HG03064 (cell line): ENCODE measurements at regions not wholly inside any gene's neighbourhood (a gene's known extent, or its start where the extent isn't known, plus 50 kb on each side); places are given as distances from the start of the nearest gene placed in this dataset.
"Not testable (repeated sequence)": the region's sequence is repeated elsewhere in the genome, so short reads cannot be mapped to it uniquely, and the experiment has no call there.

Source experiments
- ATAC-seq: cut with Tn5 transposase; IDR thresholded peaks from one replicate; pipeline ENCODE4 v1.9.1; 2021; ENCODE audit warnings: low read depth; ENCODE audit not compliant: unreplicated experiment

DNA sequence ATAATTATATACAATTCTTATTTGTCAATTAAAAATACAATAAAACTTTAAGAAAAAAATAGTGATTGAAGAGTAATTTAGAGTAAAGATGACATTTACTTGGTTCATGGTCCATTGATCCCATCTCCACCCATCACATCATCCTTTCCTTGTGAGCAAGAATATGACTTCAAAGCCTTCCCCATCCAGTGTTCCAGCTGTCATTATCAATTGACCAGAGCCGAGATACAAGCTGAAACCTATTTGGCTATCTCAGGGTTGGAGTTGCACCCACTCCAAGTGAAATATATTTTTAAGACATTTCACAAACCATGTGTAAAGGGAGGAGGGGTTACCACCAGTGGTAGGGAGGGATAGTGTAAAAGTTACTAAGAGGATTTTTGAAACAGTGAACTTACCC, 428.9 kb upstream of the C1orf87 start:
- ATAC-seq: no peak

DNA sequence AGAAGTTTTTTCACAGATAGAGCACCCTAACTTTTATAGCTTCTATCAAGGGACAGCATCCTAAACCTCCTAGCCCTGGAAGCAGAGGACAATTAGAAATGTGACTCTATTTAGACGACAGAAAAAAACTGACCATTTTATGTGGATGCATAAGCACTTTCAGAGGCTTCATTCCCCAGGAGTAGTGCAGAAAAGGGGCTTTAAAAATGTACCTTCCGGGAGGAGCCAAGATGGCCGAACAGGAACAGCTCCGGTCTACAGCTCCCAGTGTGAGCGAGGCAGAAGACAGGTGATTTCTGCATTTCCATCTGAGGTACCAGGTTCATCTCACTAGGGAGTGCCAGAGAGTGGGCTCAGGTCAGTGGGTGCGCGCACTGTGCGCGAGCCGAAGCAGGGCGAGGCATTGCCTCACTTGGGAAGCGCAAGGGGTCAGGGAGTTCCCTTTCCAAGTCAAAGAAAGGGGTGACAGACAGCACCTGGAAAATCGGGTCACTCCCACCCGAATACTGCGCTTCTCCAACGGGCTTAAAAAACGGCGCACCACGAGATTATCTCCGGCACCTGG, 416.4 kb upstream of the C1orf87 start:
- ATAC-seq: not testable (repeated sequence)

DNA sequence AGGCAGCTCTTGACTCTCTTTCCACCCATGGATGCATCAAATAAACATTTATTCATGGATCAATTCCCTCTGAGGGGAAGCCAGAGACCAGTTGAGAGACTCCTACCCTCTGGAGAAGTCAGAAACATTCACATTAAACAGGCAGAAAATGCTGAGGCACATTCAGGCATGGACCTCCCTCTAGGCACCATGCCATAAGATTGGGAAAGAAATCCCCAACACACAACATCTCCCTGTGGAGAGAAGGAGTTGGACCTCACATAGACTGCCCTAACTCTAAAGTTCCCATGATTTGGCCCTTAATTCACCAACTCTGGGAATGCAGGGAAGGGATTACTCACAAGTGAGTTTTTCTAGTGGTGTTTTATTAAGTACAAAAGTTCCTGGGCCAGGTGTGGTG, 415.3 kb upstream of the C1orf87 start:
- no peak for ATAC-seq

DNA sequence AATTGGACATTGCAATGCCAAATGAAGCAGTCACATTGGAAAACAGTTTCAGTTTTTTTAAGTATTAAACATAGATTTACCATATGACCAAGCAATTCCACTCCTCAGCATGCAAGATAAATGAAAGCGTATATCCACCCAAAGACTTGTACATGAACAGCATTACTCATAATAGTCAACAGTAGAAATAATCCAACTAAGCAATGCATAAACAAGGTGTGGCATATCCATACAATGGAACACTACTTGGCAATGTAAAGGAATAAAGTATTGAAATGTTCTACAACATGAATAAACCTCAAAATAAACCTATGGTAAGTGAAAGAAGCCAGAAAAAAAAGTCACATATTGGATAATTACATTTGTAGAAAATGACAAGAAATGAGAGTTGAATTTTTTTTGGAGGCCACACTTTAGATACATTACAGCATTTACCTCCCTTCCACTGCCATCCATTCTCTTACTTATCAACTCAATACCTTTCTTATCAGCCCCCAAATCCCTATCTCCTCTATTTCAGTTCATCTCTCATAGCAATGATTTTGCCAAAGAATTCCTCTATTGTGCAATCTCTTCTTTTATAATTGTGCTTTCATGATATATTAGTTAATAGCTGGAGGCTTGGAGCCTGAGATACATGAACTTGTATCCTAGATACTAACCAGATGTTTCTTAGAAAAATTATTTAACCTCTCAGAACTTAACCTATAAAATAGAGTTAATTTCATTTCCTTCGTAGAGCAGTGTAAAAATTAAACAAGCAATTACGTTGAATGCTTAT, 414.2 kb upstream of the C1orf87 start:
- ATAC-seq: no peak

DNA sequence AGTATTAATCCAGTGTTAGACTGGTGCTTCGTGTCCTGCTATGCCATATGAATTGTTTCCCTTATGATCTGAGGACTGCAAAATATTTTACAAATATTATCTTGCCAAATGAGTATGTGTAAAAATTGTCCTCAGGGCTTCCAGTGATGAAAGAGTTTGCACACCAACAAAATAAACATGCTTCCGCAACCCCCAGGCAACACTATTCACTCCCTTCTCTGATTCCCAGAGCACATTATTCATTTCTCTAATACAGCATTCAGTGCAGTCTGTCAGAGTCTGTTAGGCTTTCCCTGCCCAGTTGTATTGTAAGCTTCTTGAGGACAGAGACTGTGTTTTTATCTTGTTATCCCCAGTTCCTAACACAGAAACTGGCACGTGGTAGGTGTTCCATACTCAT, 409.9 kb upstream of the C1orf87 start:
- no peak for ATAC-seq

DNA sequence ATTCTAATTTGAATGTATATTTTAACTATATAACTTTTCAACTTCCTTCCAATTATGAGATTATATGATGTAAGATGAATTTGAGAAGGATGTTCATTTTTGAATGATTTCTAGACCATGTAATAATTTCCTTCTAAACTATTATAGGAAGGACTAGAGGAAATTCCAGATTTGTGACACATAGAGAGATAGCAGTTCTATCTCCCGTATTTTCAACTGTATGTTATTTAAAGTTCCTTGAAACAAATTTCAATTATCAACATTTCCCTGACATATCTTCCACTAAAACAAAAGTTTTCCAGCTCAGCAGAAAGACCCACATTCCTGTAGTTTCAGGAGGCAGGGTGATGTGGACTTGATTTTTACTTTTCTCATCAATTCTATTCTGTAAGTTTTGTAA, 396.7 kb upstream of the C1orf87 start:
- no peak for ATAC-seq

DNA sequence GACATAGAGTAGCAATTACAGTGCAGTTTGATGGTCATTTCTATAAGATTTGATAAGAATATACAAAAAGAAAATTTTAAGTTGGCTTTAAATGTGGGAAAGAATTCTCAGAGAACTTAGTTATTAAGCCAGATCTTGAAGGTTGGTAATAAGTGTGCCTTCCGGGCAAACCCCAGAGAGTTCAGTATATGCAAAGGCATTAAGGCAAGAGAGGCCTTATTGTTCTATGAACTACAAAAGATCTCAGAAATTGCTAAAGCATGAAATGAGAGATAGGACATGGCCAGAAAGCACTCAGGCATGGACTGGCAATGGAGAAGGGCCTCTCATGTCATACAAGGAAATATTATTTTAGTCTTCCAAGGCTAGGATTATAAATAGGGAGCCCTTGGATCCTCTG, 390.2 kb upstream of the C1orf87 start:
- no peak for ATAC-seq

DNA sequence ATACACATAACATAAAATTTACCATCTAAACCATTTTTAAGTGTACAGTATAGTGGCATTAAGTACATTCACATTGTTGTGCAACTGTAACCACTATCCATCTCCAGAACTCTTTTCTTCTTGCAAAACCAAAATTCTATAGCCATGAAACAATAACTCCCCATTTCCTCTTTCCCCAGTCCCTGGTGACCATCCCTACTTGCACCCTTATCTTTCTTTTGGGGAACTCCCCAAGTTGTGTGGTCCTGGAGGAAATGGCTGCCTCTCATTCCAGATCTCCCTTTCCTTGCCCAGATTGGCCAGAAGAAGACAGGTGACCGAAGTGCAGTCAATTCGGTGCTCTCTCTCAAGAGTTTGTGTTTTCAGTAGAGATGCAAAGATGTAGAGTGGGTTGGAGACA, 389.6 kb upstream of the C1orf87 start:
- ATAC-seq: no peak

DNA sequence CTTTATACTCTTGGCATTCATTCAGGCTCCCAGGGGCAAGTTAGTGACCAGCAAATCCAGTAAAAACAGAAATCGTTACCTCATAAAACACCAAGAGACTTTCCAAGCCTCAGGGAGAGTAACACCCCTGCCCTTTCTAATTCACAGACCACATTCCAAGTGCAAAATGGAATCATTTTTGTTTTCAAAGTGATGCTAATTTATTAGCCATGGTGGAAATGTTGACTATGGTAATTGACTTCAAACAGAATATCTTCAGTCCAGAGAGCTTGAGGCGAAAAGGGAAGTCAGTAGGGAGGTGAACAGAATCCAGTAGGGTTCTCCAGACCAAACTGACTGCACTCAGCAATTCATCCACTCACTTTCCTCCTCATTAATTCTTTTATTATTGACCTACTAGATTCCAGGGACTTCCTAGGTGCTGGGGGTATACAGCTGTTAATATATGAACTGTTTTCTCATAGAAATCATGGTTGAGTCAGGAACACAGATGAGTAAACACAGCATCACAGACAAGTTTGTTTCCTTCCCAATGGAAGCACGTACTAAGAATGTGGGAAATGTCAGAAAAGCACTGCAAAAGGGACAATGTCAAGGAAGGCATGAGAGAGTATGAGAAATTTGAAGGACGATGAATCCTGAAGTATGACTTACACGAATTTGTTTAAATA, 388.5 kb upstream of the C1orf87 start:
- ATAC-seq: no peak

DNA sequence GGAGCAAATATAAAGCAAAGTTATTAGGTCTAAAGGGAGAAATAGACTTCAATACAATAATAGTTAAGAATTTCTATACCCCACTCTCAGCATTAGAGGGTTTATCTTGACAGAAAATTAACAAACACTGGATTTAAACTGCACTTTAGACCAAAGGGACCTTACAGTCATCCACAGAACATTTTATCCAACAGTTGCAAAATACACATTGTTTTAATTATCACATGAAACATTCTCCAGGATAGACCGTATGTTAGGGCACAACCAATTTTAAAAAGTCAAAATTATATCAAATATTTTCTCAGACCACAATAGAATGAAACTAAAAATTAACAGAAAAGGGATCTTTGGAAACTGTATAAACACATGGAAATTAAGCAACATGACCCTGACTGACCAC, 384.5 kb upstream of the C1orf87 start:
- no peak for ATAC-seq

DNA sequence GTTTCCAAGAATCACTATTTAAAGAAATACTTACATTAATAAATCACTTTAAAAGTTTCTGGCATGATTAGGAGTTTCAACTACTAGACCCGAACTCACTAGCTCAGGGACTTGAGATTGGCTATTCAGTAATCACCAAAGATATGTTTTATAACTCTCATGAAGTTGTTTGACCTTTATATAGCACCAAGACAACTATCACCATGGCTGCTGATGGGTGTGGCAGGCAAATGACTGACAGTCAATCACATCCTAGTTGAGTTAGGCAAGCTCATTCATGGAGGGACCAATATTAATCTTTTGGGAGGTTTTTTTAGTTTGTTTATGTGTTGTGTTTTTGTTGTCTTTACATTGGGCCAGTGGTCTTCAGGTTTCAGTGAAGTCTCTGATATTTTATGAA, 376.3 kb upstream of the C1orf87 start:
- no peak for ATAC-seq

DNA sequence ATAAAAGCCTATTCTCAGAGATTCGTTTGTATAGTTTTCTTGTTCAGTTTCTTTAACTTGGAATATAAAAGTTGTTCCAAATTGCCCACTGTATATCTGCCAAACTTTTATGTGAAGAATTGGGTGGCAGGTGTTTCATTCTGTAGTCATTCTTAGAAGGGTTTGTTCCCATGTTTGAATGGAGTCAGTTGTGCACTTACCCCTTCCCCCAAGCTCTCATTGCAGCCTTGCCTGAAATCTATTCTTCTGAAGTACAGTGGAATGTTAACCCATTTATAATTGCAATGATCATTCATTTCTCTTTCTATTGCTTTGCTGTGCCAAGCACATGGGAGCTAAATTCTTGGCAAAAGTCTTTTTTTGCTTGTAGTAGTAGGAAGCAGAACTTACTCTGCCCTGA, 375.3 kb upstream of the C1orf87 start:
- no peak for ATAC-seq

DNA sequence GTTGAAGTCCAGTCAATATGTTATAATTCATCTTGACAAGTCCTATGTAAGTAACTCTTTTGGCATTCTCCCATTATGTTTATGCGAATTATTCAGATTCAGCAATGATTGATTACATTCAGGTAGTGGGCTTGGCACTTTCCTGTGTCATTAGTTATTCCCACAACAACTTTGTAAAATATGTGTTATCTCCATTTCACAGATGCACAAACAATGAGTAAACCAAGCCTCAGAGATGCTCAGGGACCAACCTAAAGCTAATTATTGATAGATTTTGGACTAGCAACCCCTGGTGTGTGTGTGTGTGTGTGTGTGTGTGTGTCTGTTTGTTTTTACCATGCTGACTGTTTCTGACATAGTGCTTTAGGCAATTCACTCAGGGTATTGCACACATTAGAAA, 371.1 kb upstream of the C1orf87 start:
- ATAC-seq: no peak

DNA sequence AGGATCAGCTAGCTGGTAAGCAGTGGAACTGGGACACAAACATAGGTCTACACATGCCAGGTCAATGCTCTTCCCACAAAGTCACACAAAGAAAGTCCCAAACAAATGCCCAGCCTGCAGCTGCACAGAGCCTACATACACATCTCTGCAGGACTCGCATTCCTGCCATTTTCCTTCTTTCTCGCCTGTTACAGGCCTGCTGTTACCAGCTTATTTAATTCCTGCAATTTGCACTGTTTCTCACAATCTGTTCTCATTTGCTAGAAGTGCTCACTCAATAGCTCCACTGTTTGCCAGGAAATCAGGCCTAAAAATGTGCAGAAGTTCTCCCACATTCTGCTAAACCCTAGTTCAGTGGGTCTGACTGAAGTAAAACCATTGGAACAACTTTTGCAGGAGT, 362.6 kb upstream of the C1orf87 start:
- ATAC-seq: no peak

DNA sequence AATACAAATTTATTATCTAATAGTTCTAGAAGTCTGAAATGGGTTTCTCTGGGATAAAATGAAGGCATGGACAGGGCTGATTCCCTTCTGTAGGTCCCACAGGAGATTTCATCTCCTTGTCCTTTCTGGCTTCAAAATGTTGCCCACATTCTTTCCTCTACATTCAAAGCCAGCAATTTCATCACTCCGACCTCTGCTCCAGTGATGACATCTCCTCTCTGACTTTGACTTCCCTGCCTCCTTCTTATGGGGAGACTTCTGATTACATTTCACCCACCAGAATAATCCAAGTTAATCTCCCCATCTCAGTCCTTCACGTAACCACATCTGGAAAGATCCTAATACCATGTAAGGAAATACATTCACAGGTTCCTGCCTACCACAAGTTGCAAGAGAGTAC, 358.0 kb upstream of the C1orf87 start:
- no peak for ATAC-seq

DNA sequence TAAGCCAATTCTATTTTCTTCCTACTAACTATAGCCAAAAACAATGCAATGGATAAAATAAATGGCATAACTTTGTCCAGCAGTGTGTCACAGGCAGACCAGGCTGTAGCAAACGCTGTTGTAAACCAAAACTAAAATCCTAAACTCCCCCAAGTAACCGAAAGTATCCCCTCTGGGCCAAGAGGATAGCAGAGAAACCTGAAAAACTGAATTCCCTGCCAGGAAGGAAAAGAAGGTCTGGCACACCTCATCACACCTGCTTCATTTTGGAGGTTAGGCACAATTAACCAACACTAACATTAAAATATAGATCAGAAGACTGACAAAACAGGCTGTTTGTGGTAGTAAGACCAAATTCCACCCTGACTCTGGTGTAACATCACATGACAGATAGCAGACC, 356.8 kb upstream of the C1orf87 start:
- no peak for ATAC-seq

DNA sequence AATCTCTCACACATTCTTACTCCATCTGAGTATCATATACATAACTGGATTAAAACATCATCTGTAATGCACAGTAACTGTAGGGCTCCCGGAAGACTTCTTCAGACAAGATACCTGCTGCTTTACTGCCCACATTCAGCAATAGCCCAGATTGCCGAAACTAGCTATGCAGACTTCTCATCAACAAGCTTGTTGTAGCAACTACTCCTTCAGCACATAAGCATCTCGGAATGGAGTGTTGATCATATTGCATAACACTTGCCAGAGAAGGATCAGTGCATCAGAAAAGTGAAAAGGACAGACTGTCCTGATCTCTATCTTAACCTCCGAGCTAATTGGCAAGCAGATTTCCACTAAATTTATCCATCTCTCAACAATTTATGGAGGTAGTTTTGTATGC, 354.6 kb upstream of the C1orf87 start:
- no peak for ATAC-seq

DNA sequence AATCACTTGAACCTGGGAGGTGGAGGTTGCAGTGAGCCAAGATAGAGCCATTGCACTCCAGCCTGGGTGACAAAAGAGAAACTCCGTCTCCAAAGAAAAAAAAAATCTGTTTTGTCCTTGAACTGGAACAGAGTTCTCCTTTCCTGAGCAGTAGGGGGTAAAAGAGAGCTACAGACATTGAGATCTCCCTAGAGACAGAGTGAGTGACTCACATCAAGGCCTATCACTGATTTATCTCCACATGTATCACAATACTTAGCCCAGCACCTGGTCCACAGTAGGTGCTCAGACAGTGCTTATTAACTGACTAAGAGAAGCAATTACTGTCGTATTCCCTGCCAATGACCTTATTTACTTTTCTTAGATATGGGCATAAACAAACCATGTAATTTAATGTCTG, 354.1 kb upstream of the C1orf87 start:
- ATAC-seq: no peak

DNA sequence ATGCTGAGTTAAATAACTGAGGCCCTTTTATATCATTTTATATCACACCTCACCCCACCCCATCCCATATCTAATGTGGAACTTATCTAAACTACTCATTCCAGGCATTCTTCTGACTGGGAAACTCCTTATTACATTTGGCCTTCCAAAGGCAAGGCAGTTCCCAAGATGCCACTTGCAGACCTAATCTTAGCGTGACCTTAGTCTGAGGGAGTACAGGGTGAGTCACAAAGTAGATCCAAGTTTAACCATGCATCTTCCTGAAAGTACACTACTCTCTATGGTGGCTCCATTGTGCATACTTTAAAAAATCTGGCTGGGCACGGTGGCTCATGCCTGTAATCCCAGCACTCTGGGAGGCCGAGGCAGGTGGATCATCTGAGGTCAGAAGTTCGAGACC, 353.6 kb upstream of the C1orf87 start:
- no peak for ATAC-seq

DNA sequence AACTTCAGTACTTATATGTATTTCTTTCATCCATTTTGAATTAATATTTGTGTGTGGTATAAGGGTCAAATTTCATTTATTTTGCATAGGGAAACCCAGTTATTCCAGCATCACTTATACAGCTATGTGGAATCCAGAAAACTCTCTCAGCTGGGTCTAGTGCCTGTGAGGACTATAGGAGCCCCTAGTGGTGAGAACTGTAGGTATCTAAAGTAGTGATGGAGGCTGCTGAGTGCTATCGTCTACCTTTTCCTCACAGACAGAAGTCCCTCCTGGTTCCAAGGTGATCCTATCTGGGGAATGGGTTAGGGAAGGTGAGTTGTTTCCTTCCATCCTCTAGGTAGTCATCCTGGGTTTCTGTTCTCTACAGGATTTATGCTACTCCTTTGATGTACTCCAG, 352.0 kb upstream of the C1orf87 start:
- no peak for ATAC-seq

DNA sequence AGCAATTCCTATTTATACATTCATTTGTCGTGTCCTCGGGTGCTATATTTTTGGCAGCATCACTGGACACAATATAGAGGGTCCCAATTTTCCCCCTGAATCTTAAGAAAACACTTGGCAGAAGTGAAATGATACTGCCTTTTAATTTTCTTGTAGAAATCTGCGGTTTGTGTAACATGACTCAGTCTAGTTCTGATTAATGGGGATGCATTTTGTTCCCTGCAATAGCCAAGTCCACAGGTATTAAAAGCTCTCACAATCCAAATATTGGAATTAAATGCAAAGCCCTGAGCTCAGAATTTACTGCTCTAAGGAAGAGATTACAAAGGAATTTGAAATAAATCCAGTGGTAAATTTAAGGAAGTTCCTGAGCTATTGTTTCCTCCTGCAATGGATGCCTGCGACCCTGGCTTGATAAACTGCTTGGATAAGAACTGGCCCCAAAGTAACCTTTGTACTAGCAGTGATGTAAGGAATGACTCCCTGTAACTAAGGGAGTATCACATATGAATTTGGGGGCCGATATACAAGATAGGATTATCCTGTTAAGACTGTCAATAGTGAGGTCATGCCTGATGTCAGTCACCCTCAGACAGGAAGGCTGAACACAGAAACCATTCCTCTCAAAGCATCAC, 349.7 kb upstream of the C1orf87 start:
- ATAC-seq: no peak

DNA sequence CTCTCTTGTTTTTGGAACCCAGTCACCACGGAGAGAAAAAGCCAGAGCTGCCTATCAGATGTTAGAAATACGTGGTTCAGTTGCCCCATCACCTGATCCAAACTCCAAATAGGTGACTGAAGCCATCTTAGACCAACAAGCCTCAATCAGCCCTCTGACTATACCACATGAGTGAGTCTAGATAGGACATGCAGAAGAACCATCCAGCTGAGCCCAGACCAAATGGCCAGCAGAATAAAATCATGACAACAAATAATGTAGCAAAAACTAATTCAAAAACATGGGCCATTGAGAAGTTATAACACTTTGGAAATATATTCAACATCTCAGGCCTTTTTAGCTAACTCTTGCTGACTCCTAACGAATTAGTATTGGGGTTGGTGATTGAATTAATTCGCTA, 348.4 kb upstream of the C1orf87 start:
- no peak for ATAC-seq
